Ovary (tissue), 7 donors: ENCODE measurements at regions not wholly inside any gene's neighbourhood (a gene's known extent, or its start where the extent isn't known, plus 50 kb on each side); places are given as distances from the start of the nearest gene placed in this dataset.

Source experiments
- DNase-seq, 5 donors: peaks; one replicate each; pipeline ENCODE4 v3.0.0-alpha.2; 2019 to 2020
- H3K27ac ChIP-seq, 2 donors: fragments of 200-600 bp; one replicate each; pipeline versions ENCODE4 v1.5.1 to v1.8.0; 2019 to 2022
- H3K27me3 ChIP-seq: fragments of 200-600 bp; one replicate; pipeline ENCODE4 v1.8.0; 2022
- H3K36me3 ChIP-seq: fragments of 200-600 bp; sonication (generic); one replicate; pipeline ENCODE4 v1.5.1; 2019
- H3K4me1 ChIP-seq: one replicate; pipeline ENCODE4 v1.8.1; 2013; ENCODE audit warnings: mild to moderate bottlenecking, moderate library complexity; ENCODE audit not compliant: insufficient read depth
- H3K4me3 ChIP-seq: fragments of 200-600 bp; sonication (generic); one replicate; pipeline ENCODE4 v1.5.1; 2017
- H3K9me3 ChIP-seq, 2 donors: fragments of 200-600 bp in 1 of 2; sonication (generic) in 1 of 2; one replicate each; pipeline versions ENCODE4 v1.5.1 to v1.8.1; 2013 to 2019; ENCODE audit warnings: mild to moderate bottlenecking in 1 of 2, moderate library complexity in 1 of 2
- EP300 ChIP-seq: sonication (generic); formaldehyde crosslinking; IDR thresholded peaks from one replicate; pipeline ENCODE4 v1.6.1; 2017; ENCODE audit warnings: antibody characterized with exemption
- POLR2A ChIP-seq: fragments of 450-650 bp; IDR thresholded peaks from one replicate; pipeline ENCODE4 v1.6.1; 2017; ENCODE audit warnings: antibody characterized with exemption, mild to moderate bottlenecking, moderate library complexity
- WGBS, 3 donors: extraction: QIAGEN DNeasy Blood & Tissue Kit in 1 of 3; methylation state at CpG; one replicate each; pipeline versions ENCODE4 v1.1.5 to v1.1.7; 2013 to 2017; 5-methylcytosine and 5-hydroxymethylcytosine counted together
- intact Hi-C, 4 donors: fragments of 100-400 bp; cut with DNase I; formaldehyde crosslinking; loops; one replicate each; pipeline versions ENCODE4 v1.11.0 to v1.15.1; 2022 to 2023
- TF ChIP-seq, protein P1 (sequence below), 3 donors: fragments of 450-650 bp in 2 of 3; fragments of 200-600 bp in 1 of 3; IDR thresholded peaks; one replicate each; pipeline versions ENCODE4 v1.5.1 to v1.8.0; 2016 to 2022; ENCODE audit warnings: antibody characterized with exemption in 3 of 3, mild to moderate bottlenecking in 1 of 3
- donor health status: DM: no; HTN: no; CAD: no; lungs with moderate emphysema.
- donor health status: DM: no; HTN: no; CAD: no.
- donor health status: Bipolar disorder and iron deficiency.
- donor health status: DM: no; HTN: no; CAD: no.
- donor health status: DM: yes; HTN: yes; CAD: no.

DNA sequence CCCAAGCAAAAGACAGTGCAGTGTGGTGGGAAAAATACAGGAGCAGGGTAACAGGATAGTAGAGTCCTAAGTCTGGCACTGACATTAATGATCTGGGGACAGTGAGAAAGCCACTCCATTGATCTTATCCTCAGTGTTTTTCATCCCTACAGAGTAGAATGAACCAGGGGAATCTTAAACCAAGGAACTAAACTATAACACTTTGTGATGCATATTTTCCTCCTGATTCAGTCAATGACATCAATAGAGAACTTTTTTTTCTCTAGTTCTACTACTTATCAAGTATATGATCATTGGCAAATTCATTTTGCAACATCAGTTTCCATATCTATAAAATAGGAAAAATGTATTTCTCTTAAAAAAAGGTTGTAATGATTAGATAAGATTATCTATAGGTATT, 151.1 kb downstream of the TMEM26 start:
- H3K27me3 ChIP-seq = no peaks in the 10 kb centered on the region
- H3K4me3 ChIP-seq = no peak overlapping the region
- H3K4me1 ChIP-seq = no peaks in the 10 kb centered on the region
- no peak overlapping the region for H3K27ac ChIP-seq
- no peaks in the 10 kb centered on the region for H3K9me3 ChIP-seq
- no peak for DNase-seq
- H3K36me3 ChIP-seq = no peaks in the 10 kb centered on the region
- intact Hi-C loops = no loop called here
- no peak for TF ChIP-seq EP300
- no peak for TF ChIP-seq POLR2A
- TF ChIP-seq, protein P1, sequence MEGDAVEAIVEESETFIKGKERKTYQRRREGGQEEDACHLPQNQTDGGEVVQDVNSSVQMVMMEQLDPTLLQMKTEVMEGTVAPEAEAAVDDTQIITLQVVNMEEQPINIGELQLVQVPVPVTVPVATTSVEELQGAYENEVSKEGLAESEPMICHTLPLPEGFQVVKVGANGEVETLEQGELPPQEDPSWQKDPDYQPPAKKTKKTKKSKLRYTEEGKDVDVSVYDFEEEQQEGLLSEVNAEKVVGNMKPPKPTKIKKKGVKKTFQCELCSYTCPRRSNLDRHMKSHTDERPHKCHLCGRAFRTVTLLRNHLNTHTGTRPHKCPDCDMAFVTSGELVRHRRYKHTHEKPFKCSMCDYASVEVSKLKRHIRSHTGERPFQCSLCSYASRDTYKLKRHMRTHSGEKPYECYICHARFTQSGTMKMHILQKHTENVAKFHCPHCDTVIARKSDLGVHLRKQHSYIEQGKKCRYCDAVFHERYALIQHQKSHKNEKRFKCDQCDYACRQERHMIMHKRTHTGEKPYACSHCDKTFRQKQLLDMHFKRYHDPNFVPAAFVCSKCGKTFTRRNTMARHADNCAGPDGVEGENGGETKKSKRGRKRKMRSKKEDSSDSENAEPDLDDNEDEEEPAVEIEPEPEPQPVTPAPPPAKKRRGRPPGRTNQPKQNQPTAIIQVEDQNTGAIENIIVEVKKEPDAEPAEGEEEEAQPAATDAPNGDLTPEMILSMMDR (IDR thresholded peaks at IDR 0.05) = no peak

DNA sequence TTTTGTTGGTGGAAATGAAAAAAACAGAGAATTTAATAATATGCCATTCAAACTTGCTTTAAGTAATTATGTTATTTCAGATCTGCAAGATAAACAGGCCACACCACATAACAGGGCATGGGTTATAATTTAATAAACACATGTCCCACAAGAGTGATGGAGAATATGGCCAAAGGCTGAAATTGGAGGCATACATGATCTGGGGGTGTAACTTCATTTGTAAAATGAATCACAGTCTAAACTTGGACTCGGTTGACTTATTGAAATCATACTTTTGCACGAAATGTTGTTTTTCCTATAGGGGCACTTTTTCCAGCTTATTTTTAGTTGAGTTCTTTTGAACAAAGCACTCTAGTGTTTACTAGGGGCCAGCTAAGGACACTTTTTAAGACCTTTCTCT, 151.6 kb downstream of the TMEM26 start:
- 31 to 49% (median 31%) methylated on average over 2 of the region's 2 CpGs for WGBS, 3 donors
- Histone ChIP-seq H3K9me3 (no peaks in the 10 kb centered on the region), H3K27me3 (no peaks in the 10 kb centered on the region), H3K4me3 (no peak overlapping the region), H3K4me1 (no peaks in the 10 kb centered on the region), H3K36me3 (no peaks in the 10 kb centered on the region), H3K27ac (no peak overlapping the region)
- intact Hi-C loops = no loop called here
- TF ChIP-seq, protein P1 (IDR thresholded peaks at IDR 0.05) = no peak
- TF ChIP-seq POLR2A = no peak
- TF ChIP-seq EP300 = no peak
- DNase-seq = no peak

DNA sequence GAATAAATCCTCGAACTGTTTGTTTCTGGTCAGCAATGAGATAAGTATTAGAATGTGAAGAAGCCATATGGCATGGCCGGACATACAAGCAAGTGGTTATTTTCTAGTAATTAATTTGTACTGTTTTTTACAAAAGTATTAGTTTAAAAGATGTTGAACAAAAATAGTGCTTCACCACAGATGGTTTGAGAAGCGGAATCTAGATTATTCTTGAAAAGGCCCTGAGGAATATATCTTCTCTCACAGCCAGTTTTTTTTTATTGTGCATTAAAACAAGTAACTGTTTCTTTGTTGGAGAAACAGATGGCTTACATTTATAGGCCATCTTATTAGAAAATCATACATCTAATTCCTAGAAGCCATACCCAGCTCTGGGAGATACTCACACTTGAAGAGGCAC, 153.3 kb downstream of the TMEM26 start:
- H3K4me1 ChIP-seq = no peaks in the 10 kb centered on the region
- no peaks in the 10 kb centered on the region for H3K36me3 ChIP-seq
- WGBS, 3 donors = 66 to 78% (median 74%) methylated on average over 3 of the region's 3 CpGs
- H3K4me3 ChIP-seq = no peak overlapping the region
- no peaks in the 10 kb centered on the region for H3K9me3 ChIP-seq
- H3K27me3 ChIP-seq = no peaks in the 10 kb centered on the region
- DNase-seq = no peak
- TF ChIP-seq, protein P1 (IDR thresholded peaks at IDR 0.05) = no peak
- TF ChIP-seq POLR2A = no peak
- no peak for TF ChIP-seq EP300
- H3K27ac ChIP-seq = no peak overlapping the region
- intact Hi-C loops = no loop called here

DNA sequence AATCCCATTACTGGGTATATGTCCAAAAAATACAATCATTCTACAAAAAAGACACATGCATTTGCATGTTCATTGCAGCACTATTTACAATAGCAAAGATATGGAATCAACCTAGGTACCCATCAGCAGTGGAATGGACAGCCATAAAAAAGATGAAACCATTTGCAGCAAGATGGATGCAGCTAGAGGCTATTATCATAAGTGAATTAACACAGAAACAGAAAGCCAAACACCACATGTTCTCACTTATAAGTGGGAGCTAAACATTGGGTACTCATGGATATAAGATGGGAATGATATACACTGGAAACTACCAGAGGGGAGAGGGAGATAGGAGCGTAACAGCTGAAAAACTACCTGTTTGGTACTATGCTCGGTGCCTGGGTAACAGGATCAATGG, 154.0 kb downstream of the TMEM26 start:
- no peak for DNase-seq
- no peaks in the 10 kb centered on the region for H3K36me3 ChIP-seq
- H3K9me3 ChIP-seq = no peaks in the 10 kb centered on the region
- H3K4me3 ChIP-seq = no peak overlapping the region
- TF ChIP-seq, protein P1 (IDR thresholded peaks at IDR 0.05) = no peak
- TF ChIP-seq EP300 = no peak
- TF ChIP-seq POLR2A = no peak
- H3K27me3 ChIP-seq = no peaks in the 10 kb centered on the region
- WGBS, 3 donors = 96 to 99% (median 97%) methylated on average over 2 of the region's 2 CpGs
- no peak overlapping the region for H3K27ac ChIP-seq
- intact Hi-C loops = no loop called here
- peaks cover under 1% of the 10 kb centered on the region for H3K4me1 ChIP-seq

DNA sequence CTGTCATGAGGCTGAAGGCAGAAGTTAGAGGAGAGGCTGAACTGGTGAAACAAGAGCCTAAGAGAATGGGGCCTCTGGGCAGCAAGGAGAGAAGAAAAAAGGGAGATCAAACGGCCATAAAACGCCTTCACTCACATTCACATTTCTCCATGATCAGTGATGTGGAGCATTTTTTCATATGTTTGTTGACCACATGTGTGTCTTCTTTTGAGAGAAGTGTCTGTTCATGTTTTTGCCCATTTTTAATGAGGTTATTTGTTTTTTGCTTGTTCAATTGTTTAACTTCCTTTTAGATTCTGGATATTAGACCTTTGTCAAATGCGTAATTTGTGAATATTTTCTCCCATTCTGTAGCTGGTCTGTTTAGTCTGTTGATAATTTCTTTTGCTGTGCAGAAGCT, 155.0 kb downstream of the TMEM26 start:
- Histone ChIP-seq H3K9me3 (no peaks in the 10 kb centered on the region), H3K4me3 (no peak overlapping the region), H3K4me1 (peaks cover 1% of the 10 kb centered on the region), H3K27me3 (no peaks in the 10 kb centered on the region), H3K27ac (no peak overlapping the region), H3K36me3 (no peaks in the 10 kb centered on the region)
- DNase-seq = no peak
- TF ChIP-seq POLR2A (no peak), EP300 (no peak)
- TF ChIP-seq, protein P1 (IDR thresholded peaks at IDR 0.05) = no peak
- 95 to 98% (median 96%) methylated on average over 3 of the region's 3 CpGs for WGBS, 3 donors
- intact Hi-C loops = no loop called here
